Peyer's patch (tissue), 4 donors: ENCODE measurements at regions not wholly inside any gene's neighbourhood (a gene's known extent, or its start where the extent isn't known, plus 50 kb on each side); places are given as distances from the start of the nearest gene placed in this dataset.

Experiments used
- DNase-seq, 3 donors: peaks; one replicate each; pipeline ENCODE4 v3.0.0-alpha.2; 2017 to 2019
- H3K27ac ChIP-seq, 4 donors: fragments of 200-600 bp; sonication (generic); one replicate each; pipeline ENCODE4 v1.5.1; 2016 to 2019
- H3K27me3 ChIP-seq, 2 donors: fragments of 200-600 bp; sonication (generic); one replicate each; pipeline ENCODE4 v1.5.1; 2019
- H3K36me3 ChIP-seq, 3 donors: fragments of 200-600 bp; sonication (generic); one replicate each; pipeline ENCODE4 v1.5.1; 2016 to 2019
- H3K4me1 ChIP-seq, 4 donors: fragments of 200-600 bp; sonication (generic); one replicate each; pipeline ENCODE4 v1.5.1; 2016 to 2019
- H3K4me3 ChIP-seq, 4 donors: fragments of 200-600 bp; sonication (generic); 1 replicate in 3 of 4; 2 replicates in 1 of 4; pipeline ENCODE4 v1.5.1; 2016 to 2019; ENCODE audit warnings: mild to moderate bottlenecking in 1 of 4
- H3K9me3 ChIP-seq, 4 donors: fragments of 200-600 bp; sonication (generic); one replicate each; pipeline ENCODE4 v1.5.1; 2016 to 2019; ENCODE audit warnings: mild to moderate bottlenecking in 1 of 4
- POLR2A ChIP-seq, 2 donors: fragments of 450-650 bp; IDR thresholded peaks; one replicate each; pipeline ENCODE4 v1.5.1; 2017; ENCODE audit warnings: antibody characterized with exemption in 2 of 2, mild to moderate bottlenecking in 2 of 2, moderate library complexity in 2 of 2
- TF ChIP-seq, protein P1 (sequence below), 6 experiments: fragments of 450-650 bp in 4 of 6; fragments of 200-600 bp in 2 of 6; sonication (generic) in 1 of 6; IDR thresholded peaks; one replicate each; pipeline ENCODE4 v1.5.1; 2017 to 2019; ENCODE audit warnings: antibody characterized with exemption in 6 of 6, mild to moderate bottlenecking in 3 of 6, moderate library complexity in 1 of 6

DNA sequence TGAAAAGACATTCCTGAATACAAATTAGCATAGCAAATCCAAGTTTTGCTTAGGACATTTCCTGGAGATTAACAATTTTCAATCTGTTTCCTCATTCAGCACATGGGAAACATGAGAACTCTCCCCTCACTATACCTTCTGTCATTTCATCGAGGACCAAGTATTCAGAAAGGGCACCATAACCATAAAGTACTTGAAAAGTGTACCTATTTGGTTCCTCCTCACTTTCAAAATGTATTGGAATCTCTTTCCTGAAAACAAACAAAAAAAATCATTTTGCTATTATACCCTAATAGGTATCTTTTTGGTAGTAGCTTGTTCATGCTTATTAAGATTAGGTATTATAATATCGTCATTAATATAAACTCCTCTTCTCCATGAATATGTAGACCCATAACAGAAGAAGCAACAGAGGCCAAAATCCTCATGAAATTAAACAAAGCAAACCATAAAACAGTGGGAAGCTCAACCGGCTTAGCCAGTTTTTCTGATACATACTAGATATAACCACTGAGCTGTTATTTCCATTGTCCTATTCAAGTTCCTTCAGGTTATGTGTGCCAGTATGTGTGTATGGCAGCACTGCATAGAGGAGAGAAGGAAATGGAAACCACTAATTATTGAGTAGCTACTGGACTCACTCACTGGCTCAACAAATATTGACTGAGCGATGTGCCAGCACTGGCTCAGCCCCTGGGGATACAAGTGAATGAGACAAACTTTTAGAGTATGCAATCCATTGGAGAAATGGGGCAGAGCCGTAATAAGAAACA lies 274.0 kb downstream of the MAFB start:
- Histone ChIP-seq H3K4me3 (no peak overlapping the region), H3K36me3 (no peaks in the 10 kb centered on the region), H3K4me1 (no peaks in the 10 kb centered on the region), H3K27ac (peak overlapping the region in 1 of 4 donors; percentile 8), H3K9me3 (no peaks in the 10 kb centered on the region), H3K27me3 (no peaks in the 10 kb centered on the region)
- TF ChIP-seq POLR2A (IDR thresholded peaks at IDR 0.05): peak in 1 of 2 donors; percentile 19
- TF ChIP-seq, protein P1, sequence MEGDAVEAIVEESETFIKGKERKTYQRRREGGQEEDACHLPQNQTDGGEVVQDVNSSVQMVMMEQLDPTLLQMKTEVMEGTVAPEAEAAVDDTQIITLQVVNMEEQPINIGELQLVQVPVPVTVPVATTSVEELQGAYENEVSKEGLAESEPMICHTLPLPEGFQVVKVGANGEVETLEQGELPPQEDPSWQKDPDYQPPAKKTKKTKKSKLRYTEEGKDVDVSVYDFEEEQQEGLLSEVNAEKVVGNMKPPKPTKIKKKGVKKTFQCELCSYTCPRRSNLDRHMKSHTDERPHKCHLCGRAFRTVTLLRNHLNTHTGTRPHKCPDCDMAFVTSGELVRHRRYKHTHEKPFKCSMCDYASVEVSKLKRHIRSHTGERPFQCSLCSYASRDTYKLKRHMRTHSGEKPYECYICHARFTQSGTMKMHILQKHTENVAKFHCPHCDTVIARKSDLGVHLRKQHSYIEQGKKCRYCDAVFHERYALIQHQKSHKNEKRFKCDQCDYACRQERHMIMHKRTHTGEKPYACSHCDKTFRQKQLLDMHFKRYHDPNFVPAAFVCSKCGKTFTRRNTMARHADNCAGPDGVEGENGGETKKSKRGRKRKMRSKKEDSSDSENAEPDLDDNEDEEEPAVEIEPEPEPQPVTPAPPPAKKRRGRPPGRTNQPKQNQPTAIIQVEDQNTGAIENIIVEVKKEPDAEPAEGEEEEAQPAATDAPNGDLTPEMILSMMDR (IDR thresholded peaks at IDR 0.05): no peak
- no peak for DNase-seq

DNA sequence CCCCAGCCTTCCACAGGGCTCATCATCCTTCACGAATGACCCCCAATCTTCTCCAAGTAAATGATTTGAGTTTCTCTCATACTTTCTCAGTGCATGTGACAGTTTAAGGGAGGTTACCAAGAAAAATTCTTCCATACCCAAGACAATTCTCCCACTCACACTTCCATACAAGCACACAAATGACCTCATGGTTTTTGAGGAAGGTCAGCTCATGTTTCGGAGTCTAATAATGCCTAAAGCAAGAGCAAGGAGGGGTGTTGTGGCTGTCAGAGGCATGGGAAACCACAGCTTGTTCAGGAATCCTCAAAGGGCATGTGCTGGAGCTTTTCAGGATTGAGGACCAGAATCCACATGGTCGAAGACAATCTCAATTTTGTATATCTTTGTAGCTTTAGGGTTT lies 279.0 kb downstream of the MAFB start:
- TF ChIP-seq POLR2A (IDR thresholded peaks at IDR 0.05): no peak
- H3K36me3 ChIP-seq: no peaks in the 10 kb centered on the region

DNA sequence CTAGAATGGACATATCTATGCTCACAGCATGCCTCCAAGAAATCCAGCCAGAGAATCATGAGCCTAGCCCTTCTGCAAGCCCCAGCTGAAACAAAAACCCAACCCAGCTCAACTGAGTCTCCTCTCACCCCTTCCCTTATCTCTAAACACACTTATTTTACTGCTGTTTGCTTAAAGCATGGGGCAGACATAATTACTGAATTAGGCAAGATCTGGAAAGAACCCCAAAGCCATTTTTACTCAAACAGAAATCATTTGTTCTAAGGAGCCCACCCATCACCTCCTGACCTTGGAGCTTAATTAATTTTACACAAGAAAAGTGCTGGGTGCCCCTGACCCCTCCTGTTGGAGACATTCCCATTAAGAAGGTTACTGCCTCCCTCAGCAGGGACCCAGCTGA lies 291.6 kb downstream of the MAFB start:
- H3K4me1 ChIP-seq: no peaks in the 10 kb centered on the region
- no peaks in the 10 kb centered on the region for H3K9me3 ChIP-seq
- H3K4me3 ChIP-seq: no peak overlapping the region
- no peak overlapping the region for H3K27ac ChIP-seq
- H3K27me3 ChIP-seq: no peaks in the 10 kb centered on the region
- TF ChIP-seq POLR2A (IDR thresholded peaks at IDR 0.05): no peak
- TF ChIP-seq, protein P1 (IDR thresholded peaks at IDR 0.05): no peak
- DNase-seq: no peak
- H3K36me3 ChIP-seq: no peaks in the 10 kb centered on the region

More for the DNA sequence above, 279.0 kb downstream of the MAFB start:
- no peak overlapping the region for H3K27ac ChIP-seq
- H3K9me3 ChIP-seq: no peaks in the 10 kb centered on the region
- no peaks in the 10 kb centered on the region for H3K4me1 ChIP-seq
- no peak for DNase-seq
- no peaks in the 10 kb centered on the region for H3K27me3 ChIP-seq
- no peak overlapping the region for H3K4me3 ChIP-seq

DNA sequence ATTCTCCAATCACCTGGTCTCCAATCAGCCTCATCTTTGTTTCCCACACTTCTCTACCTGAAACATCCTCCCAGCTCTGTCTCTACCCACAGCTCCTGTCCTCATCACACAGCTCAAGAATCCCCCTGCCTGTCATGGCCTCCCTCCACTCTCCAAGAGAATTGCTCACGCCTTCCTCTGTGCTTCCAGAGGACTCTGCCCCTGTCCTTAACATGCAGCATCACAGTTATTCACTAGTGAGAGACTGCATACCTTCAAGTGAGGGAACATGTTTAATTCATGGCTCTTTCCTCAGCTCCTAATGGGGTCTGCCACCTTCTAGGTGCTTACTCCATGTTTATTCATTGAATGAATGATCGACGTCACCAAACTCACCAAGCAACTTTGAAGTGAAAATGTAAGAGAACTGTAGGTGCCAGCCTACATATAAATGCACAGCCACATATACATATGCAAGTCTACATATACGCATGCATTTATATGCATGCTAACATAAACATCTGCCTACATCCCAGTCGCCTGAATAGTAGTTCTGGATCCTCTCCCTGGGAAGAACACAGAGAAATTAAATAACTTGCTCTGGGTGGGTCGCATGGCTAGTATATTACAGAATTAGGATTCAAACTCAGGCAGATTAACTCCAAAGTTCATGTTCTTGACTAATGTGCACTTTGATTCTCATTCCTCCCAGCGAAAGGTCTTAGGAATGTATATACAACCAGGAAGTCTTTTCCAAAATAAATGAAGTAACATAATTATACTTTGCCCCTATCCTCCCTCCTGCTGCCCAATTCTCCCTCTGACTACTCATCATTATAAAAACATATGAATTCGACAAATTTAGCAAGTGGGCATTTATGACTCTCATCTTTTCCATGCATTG lies 295.6 kb downstream of the MAFB start:
- TF ChIP-seq, protein P1 (IDR thresholded peaks at IDR 0.05): no peak
- TF ChIP-seq POLR2A (IDR thresholded peaks at IDR 0.05): no peak
- no peak for DNase-seq

DNA sequence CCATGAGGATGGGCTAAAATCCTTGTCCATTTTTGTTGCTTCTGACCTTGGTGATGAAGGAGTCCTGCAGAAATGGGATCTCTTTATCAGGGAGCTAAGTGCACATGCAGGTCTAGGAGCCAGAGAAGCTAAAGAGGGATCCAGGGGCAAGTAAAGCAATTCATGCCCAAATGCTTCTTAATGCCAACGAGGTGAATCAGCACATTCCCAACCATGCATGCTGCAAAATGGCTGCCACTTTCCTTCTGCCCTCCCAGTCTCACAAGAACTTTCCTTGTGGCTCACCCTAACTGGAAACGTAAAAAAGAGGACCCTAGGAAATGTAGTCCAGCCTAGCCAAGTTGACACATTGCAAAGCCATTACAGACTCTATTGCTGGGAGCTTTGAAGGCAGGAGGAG lies 298.4 kb downstream of the MAFB start:
- TF ChIP-seq POLR2A (IDR thresholded peaks at IDR 0.05): no peak
- TF ChIP-seq, protein P1 (IDR thresholded peaks at IDR 0.05): no peak
- H3K27ac ChIP-seq: no peak overlapping the region
- H3K4me1 ChIP-seq: no peaks in the 10 kb centered on the region
- H3K9me3 ChIP-seq: no peaks in the 10 kb centered on the region
- H3K27me3 ChIP-seq: no peaks in the 10 kb centered on the region
- H3K4me3 ChIP-seq: no peak overlapping the region
- no peak for DNase-seq
- no peaks in the 10 kb centered on the region for H3K36me3 ChIP-seq

More for the DNA sequence above, 295.6 kb downstream of the MAFB start:
- Histone ChIP-seq H3K36me3 (no peaks in the 10 kb centered on the region), H3K4me1 (no peaks in the 10 kb centered on the region), H3K4me3 (no peak overlapping the region), H3K27ac (no peak overlapping the region), H3K9me3 (no peaks in the 10 kb centered on the region), H3K27me3 (no peaks in the 10 kb centered on the region)

DNA sequence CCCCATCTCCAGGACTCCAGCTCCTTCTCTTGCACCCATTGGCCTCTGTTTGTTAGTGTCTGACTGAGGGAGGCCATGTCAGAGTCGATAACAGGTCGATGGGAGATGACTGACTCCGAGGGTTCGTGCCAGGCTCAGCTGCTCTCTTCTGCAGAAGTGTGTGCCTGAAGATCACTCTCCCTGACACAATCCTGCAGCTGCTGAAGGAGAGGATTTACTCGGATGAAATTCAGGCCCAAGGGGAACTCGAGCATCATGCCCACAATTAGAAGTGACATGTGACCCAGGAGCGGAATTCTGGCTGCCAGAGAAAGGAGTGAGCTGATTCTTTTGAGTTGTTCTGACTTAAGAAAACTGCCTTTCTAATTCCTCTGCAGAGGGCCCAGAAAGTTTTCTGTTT lies 318.2 kb downstream of the MAFB start:
- TF ChIP-seq POLR2A (IDR thresholded peaks at IDR 0.05): no peak
- TF ChIP-seq, protein P1 (IDR thresholded peaks at IDR 0.05): no peak
- no peak overlapping the region for H3K4me3 ChIP-seq
- H3K9me3 ChIP-seq: peaks cover 0 to 5% (median 0%) of the 10 kb centered on the region in 4 donors
- H3K36me3 ChIP-seq: no peaks in the 10 kb centered on the region
- DNase-seq: no peak
- no peaks in the 10 kb centered on the region for H3K27me3 ChIP-seq
- H3K27ac ChIP-seq: no peak overlapping the region
- H3K4me1 ChIP-seq: no peaks in the 10 kb centered on the region
